Endothelial cell (in vitro differentiated cells): ENCODE measurements at regions not wholly inside any gene's neighbourhood (a gene's known extent, or its start where the extent isn't known, plus 50 kb on each side); places are given as distances from the start of the nearest gene placed in this dataset.

ENCODE experiments used
- DNase-seq: peaks from one replicate; pipeline ENCODE4 v3.0.0; 2021; ENCODE audit warnings: low spot score
- H3K27ac Mint-ChIP-seq: one replicate; pipeline ENCODE4 v1.8.0; 2021; ENCODE audit warnings: mixed read lengths, inconsistent platforms; ENCODE audit not compliant: unreplicated experiment
- H3K27me3 Mint-ChIP-seq: one replicate; pipeline ENCODE4 v1.8.0; 2021; ENCODE audit warnings: mild to moderate bottlenecking, moderate library complexity, mixed read lengths, inconsistent platforms; ENCODE audit not compliant: unreplicated experiment
- H3K36me3 Mint-ChIP-seq: one replicate; pipeline ENCODE4 v1.8.0; 2021; ENCODE audit warnings: mild to moderate bottlenecking, low read depth, mixed read lengths, inconsistent platforms; ENCODE audit not compliant: unreplicated experiment
- H3K4me1 Mint-ChIP-seq: one replicate; pipeline ENCODE4 v1.8.0; 2021; ENCODE audit warnings: mild to moderate bottlenecking, mixed read lengths, inconsistent platforms; ENCODE audit not compliant: unreplicated experiment
- H3K4me3 Mint-ChIP-seq: one replicate; pipeline ENCODE4 v1.8.0; 2021; ENCODE audit warnings: mild to moderate bottlenecking, mixed read lengths, inconsistent platforms; ENCODE audit not compliant: unreplicated experiment
- H3K9me3 Mint-ChIP-seq: one replicate; pipeline ENCODE4 v1.8.0; 2021; ENCODE audit warnings: mixed read lengths, inconsistent platforms; ENCODE audit not compliant: unreplicated experiment
- TF ChIP-seq, protein P1 (sequence below): fragments of 200-600 bp; sonication (generic); IDR thresholded peaks from one replicate; pipeline ENCODE4 v1.5.0; 2021; ENCODE audit warnings: antibody characterized with exemption; ENCODE audit not compliant: unreplicated experiment

DNA sequence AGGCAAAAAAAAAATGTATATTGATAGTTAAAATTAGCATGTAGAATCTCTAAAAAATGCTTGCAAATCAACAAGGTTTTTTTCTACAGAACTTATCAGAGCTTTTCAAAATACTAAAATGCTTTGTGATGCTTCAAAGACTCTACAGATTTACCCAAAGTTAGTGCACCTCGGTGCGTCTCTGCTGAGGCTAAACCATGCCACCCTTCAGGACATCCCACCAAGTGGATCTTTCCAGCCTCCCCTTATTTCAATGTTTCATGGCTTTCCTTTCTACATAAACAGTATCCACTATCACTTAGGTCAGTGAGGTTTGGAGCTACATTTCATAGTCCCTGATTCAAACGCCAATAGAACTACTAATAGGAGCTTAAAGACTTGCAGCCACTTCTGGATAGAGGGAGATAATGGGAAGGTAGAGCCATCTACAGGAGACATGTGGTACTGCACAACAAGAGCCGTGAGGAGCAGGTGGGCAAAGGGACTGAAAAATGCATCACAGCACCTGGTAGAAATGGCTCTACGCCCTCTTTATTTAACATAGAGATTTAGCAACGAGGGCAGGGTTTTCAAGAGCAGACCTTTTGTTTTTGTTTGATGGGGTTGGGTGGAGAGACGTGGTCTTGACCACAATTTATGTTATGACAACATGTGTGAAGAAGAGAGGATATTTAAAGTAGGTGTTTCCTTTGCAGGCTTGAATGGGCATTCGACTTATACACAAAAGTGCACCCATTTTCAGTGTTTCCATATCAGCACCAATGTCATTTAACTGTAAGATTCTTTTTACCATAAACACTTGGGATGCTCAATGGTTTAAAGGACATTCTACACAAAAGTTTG is 56.1 kb upstream of the SLC35G4 start:
- Mint-ChIP-seq H3K36me3 (no peaks in the 10 kb centered on the region), H3K9me3 (no peaks in the 10 kb centered on the region), H3K4me3 (no peak overlapping the region), H3K4me1 (peaks cover under 1% of the 10 kb centered on the region), H3K27me3 (no peaks in the 10 kb centered on the region), H3K27ac (no peak overlapping the region)
- TF ChIP-seq, protein P1, sequence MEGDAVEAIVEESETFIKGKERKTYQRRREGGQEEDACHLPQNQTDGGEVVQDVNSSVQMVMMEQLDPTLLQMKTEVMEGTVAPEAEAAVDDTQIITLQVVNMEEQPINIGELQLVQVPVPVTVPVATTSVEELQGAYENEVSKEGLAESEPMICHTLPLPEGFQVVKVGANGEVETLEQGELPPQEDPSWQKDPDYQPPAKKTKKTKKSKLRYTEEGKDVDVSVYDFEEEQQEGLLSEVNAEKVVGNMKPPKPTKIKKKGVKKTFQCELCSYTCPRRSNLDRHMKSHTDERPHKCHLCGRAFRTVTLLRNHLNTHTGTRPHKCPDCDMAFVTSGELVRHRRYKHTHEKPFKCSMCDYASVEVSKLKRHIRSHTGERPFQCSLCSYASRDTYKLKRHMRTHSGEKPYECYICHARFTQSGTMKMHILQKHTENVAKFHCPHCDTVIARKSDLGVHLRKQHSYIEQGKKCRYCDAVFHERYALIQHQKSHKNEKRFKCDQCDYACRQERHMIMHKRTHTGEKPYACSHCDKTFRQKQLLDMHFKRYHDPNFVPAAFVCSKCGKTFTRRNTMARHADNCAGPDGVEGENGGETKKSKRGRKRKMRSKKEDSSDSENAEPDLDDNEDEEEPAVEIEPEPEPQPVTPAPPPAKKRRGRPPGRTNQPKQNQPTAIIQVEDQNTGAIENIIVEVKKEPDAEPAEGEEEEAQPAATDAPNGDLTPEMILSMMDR, result peak; percentile 84
- DNase-seq, result peak; percentile 59

DNA sequence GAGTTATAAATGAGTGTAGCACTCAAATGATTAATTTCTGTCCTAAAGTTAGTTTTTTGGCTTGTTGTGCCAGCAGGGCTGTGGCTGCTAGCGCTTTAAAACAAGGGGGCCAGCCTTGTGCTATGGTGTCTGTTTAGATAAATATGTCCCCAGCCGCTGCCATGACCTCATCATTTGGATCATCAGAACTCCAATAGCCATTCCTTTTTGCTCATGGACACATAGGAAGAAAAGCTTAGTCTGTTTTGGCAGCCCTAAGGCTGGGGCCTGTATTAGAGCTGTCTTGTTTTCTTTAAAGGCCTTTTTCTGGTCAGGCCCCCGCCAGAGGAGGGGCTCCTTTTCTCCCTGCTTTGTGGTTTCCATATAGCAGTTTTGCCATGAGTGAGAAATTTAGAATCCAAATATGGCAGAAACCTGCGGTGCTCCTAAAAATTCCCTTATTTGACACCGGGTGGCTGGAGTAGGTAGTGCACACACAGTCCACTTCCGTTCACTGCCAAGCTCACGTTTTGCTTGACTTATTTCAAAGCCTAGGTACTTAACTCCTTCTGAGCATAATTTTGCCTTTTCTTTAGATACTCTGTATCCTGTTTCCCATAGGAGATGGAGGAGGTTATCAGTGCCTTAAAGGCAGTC is 60.4 kb upstream of the SLC35G4 start:
- Mint-ChIP-seq H3K27me3 (no peaks in the 10 kb centered on the region), H3K36me3 (peaks cover 5% of the 10 kb centered on the region), H3K9me3 (no peaks in the 10 kb centered on the region), H3K4me3 (no peak overlapping the region), H3K4me1 (peaks cover 3% of the 10 kb centered on the region), H3K27ac (no peak overlapping the region)
- DNase-seq, result no peak
- TF ChIP-seq, protein P1, result peak; percentile 59

DNA sequence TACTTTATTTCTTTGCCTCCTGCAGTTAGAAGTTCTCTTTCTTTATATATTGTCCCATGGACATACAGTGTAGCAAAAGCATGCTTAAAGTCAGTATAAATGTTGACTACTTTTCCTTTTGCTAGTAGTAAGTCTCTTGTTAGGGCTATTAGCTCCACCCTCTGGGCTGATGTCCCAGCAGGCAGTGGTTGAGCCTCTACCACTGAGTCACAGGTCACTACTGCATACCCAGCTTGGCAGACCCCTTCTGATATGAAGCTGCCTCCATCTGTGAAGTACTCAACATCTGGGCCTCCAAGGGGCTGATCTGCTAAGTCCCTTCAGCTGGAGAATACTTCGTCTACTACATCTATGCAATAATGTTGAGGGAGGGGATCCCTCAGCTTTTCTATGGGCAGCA is 61.0 kb upstream of the SLC35G4 start:
- peaks cover 3% of the 10 kb centered on the region for H3K4me1 Mint-ChIP-seq
- TF ChIP-seq, protein P1, result no peak
- no peak overlapping the region for H3K27ac Mint-ChIP-seq
- H3K4me3 Mint-ChIP-seq, result no peak overlapping the region
- no peaks in the 10 kb centered on the region for H3K27me3 Mint-ChIP-seq
- no peak for DNase-seq
- peaks cover 5% of the 10 kb centered on the region for H3K36me3 Mint-ChIP-seq
- no peaks in the 10 kb centered on the region for H3K9me3 Mint-ChIP-seq

DNA sequence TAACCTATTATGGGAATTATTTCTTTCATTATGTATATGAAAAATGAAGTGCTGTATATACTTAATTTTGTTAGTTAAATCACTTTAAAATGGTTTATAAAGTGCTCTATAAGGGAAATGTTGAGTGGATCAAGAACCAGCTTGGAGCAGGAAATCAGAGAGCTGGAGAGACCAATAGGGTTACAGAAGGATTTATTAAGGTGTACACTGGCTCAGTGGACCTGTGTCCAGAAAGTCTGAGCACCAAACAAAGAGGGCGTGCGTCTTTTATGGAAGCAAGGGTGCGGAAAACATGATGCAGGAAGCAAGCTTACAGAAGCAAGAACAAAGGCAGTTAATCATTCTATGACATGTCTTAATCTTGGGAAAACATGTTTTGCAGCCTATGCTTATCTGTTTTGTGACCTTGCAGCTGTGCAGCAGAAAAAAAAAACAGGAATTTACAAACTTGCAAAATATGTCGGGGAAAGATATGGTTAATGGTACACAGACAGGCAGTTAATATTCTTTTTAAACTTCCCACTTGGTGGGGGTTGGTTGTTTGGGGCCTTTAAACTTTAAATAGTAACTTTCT is 65.2 kb upstream of the SLC35G4 start:
- no peak overlapping the region for H3K4me3 Mint-ChIP-seq
- DNase-seq, result no peak
- TF ChIP-seq, protein P1, result no peak
- H3K9me3 Mint-ChIP-seq, result no peaks in the 10 kb centered on the region
- peaks cover 5% of the 10 kb centered on the region for H3K36me3 Mint-ChIP-seq
- H3K4me1 Mint-ChIP-seq, result peaks cover 3% of the 10 kb centered on the region
- H3K27ac Mint-ChIP-seq, result no peak overlapping the region
- no peaks in the 10 kb centered on the region for H3K27me3 Mint-ChIP-seq

DNA sequence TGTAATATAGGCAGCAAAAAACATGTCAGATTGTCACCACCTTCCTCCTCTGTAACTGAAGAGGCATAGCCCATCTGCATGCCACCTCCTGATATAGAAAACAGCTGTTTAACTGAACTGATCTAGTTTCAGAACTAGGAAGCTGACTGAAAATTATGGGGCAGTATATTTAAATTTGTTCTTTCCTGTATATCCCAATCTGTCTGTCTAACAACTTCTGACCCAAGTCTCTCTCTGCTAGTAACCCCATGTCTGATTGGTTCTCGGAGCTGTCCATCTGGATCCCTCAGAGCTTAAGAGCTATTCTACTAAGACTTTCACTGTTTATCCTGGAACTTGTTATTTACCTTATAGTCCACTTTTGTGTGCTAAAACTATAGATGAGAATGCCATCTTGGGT is 68.2 kb upstream of the SLC35G4 start:
- no peak for DNase-seq

More for the DNA sequence above, 68.2 kb upstream of the SLC35G4 start:
- Mint-ChIP-seq H3K27me3 (no peaks in the 10 kb centered on the region), H3K4me3 (no peak overlapping the region), H3K4me1 (no peaks in the 10 kb centered on the region), H3K36me3 (peaks cover 5% of the 10 kb centered on the region), H3K9me3 (no peaks in the 10 kb centered on the region), H3K27ac (no peak overlapping the region)
- TF ChIP-seq, protein P1, result no peak
